ENCODE measurements at regions not wholly inside any gene's neighbourhood (a gene's known extent, or its start where the extent isn't known, plus 50 kb on each side); places are given as distances from the start of the nearest gene placed in this dataset.

- no peak for DNase-seq
Observed at GRCh38 chr11:129591527-129591926, 215.9 kb downstream of the BARX2 start.

GRCh38 chr11:129592191-129592590, 216.5 kb downstream of the BARX2 start:
- DNase-seq: no peak

- no peak for DNase-seq
Observed at GRCh38 chr11:129593098-129593497, 217.4 kb downstream of the BARX2 start.

GRCh38 chr11:129595038-129595962, 219.7 kb downstream of the BARX2 start:
- DNase-seq: no peak

GRCh38 chr11:129596351-129596750, 219.3 kb upstream of the TMEM45B start:
- no peak for DNase-seq

- no peak for DNase-seq
Observed at GRCh38 chr11:129598378-129598777, 217.3 kb upstream of the TMEM45B start.

GRCh38 chr11:129605815-129606214, 209.8 kb upstream of the TMEM45B start:
- no peak for DNase-seq

- no peak for DNase-seq
Observed at GRCh38 chr11:129608711-129609110, 206.9 kb upstream of the TMEM45B start.

GRCh38 chr11:129610125-129610524, 205.5 kb upstream of the TMEM45B start:
- DNase-seq: no peak

- no peak for DNase-seq
Observed at GRCh38 chr11:129610545-129610944, 205.1 kb upstream of the TMEM45B start.

- DNase-seq: no peak
Observed at GRCh38 chr11:129611661-129612446, 203.8 kb upstream of the TMEM45B start.

GRCh38 chr11:129612447-129612961, 203.1 kb upstream of the TMEM45B start:
- DNase-seq: no peak

GRCh38 chr11:129613071-129613470, 202.6 kb upstream of the TMEM45B start:
- no peak for DNase-seq

GRCh38 chr11:129614256-129614944, 201.2 kb upstream of the TMEM45B start:
- DNase-seq: no peak

GRCh38 chr11:129618046-129618569, 197.5 kb upstream of the TMEM45B start:
- no peak for DNase-seq

GRCh38 chr11:129620237-129621104, 195.2 kb upstream of the TMEM45B start:
- DNase-seq: no peak

GRCh38 chr11:129625930-129626329, 189.7 kb upstream of the TMEM45B start:
- no peak for DNase-seq

- DNase-seq: no peak
Observed at GRCh38 chr11:129631201-129631600, 184.4 kb upstream of the TMEM45B start.

GRCh38 chr11:129636926-129637325, 178.7 kb upstream of the TMEM45B start:
- DNase-seq: no peak

- no peak for DNase-seq
Observed at GRCh38 chr11:129637473-129637872, 178.2 kb upstream of the TMEM45B start.

GRCh38 chr11:129637983-129638776, 177.5 kb upstream of the TMEM45B start:
- no peak for DNase-seq
